ENCODE measurements at regions not wholly inside any gene's neighbourhood (a gene's known extent, or its start where the extent isn't known, plus 50 kb on each side); places are given as distances from the start of the nearest gene placed in this dataset.
A peak's percentile ranks its signal among the peaks of the same experiment; 100 is the strongest.

- Histone ChIP-seq H3K4me2 (ENCODE audit: insufficient read depth in 1 of 2, low read depth in 2 of 2, low read length in 2 of 2) (no peak overlapping the region), H4K8ac (ENCODE audit: extremely low read depth, insufficient read depth, low read length) (no peak overlapping the region), H3K14ac (ENCODE audit: insufficient read length) (no peak overlapping the region), H2BK20ac (ENCODE audit: low read length) (no peak overlapping the region), H4K5ac (ENCODE audit: insufficient read length, low read depth, low read length) (no peak overlapping the region), H3K36me3 (ENCODE audit: control insufficient read depth in 2 of 4, insufficient read depth in 4 of 4, low read length in 3 of 4) (no peaks in the 10 kb centered on the region), H3K79me2 (ENCODE audit: control insufficient read depth in 1 of 2, insufficient read depth in 2 of 2, low read length in 2 of 2) (no peaks in the 10 kb centered on the region), H3K23ac (ENCODE audit: insufficient read length) (no peak overlapping the region), H3K4ac (replicated peaks; ENCODE audit: insufficient read length, low read depth, low read length) (no peak overlapping the region), H2AFZ (ENCODE audit: low read length) (peak overlapping the region; percentile 66; the same call in 1 of the 2 replicates), H3K27ac (ENCODE audit: low read depth, low read length) (no peak overlapping the region), H2BK120ac (replicated peaks; ENCODE audit: low read depth, low read length) (no peak overlapping the region), H2BK12ac (ENCODE audit: low read depth, low read length) (no peak overlapping the region), H3K9me3 (ENCODE audit: insufficient read depth in 2 of 2, low read depth in 1 of 2, low read length in 1 of 2) (no peaks in the 10 kb centered on the region), H3K18ac (ENCODE audit: extremely low read depth, low read length) (no peak overlapping the region), H3K27me3 (replicated peaks in 1 of 4; ENCODE audit: control insufficient read depth in 3 of 4, extremely low read depth in 1 of 4, insufficient read depth in 3 of 4, low read length in 3 of 4) (no peaks in the 10 kb centered on the region), H3K56ac (replicated peaks; ENCODE audit: insufficient read length, low read depth, low read length) (no peak overlapping the region), H4K91ac (replicated peaks; ENCODE audit: insufficient read length, low read length) (no peak overlapping the region), H2AK5ac (ENCODE audit: low read depth, low read length) (no peak overlapping the region), H2BK5ac (ENCODE audit: low read depth, low read length) (no peak overlapping the region), H3K79me1 (ENCODE audit: low read depth, low read length) (no peaks in the 10 kb centered on the region), H4K20me1 (replicated peaks in 1 of 2; ENCODE audit: control insufficient read depth in 1 of 2, insufficient read depth in 2 of 2, low read length in 2 of 2) (no peaks in the 10 kb centered on the region), H3K23me2 (ENCODE audit: low read depth, low read length) (no peaks in the 10 kb centered on the region), H3K4me3 (ENCODE audit: extremely low read depth in 1 of 4, insufficient read depth in 2 of 4, low read depth in 3 of 4, low read length in 4 of 4) (no peak overlapping the region), H2BK15ac (ENCODE audit: low read length) (no peak overlapping the region), H3K4me1 (replicated peaks in 1 of 4; ENCODE audit: control insufficient read depth in 3 of 4, insufficient read depth in 4 of 4, low read length in 3 of 4) (no peaks in the 10 kb centered on the region), H3K9ac (replicated peaks in 1 of 4; ENCODE audit: extremely low read depth in 1 of 4, low read depth in 3 of 4, low read length in 3 of 4) (no peak overlapping the region)
- ChIA-PET CTCF (ENCODE audit: partially characterized antibody) (interaction anchor here (2.1 kb wide), 1 partner anchor 416 kb away, joined by 8 read pairs; no protein-coding TSS in a partner anchor), POLR2A (ENCODE audit: partially characterized antibody) (no interaction called here)
- DNase-seq (ENCODE audit: low read depth in 1 of 2, low spot score in 2 of 2), result no peak
- WGBS, 2 experiments (ENCODE audit: extremely low coverage in 1 of 2, insufficient coverage in 1 of 2, insufficient read length in 1 of 2, insufficient replicate concordance in 2 of 2, low coverage in 1 of 2, low lambda C conversion rate in 2 of 2, missing lambda C conversion rate in 1 of 2), result 81% methylated on average over 4 of the region's 4 CpGs; no CpG with 5 or more reads in 1 of the 2 experiments
- FAIRE-seq, result no peak
- TF ChIP-seq CBX5 (IDR thresholded peaks at IDR 0.05; ENCODE audit: low read depth, low read length) (no peak), KDM5A (IDR thresholded peaks at IDR 0.05; ENCODE audit: low read length) (no peak), POLR2AphosphoS5 (IDR thresholded peaks at IDR 0.05; ENCODE audit: low read depth, low read length) (no peak), CEBPB (IDR thresholded peaks at IDR 0.05; ENCODE audit: low read depth, low read length) (no peak), PHF8 (conservative IDR thresholded peaks at IDR 0.05; ENCODE audit: low read depth, low read length) (no peak), JUND (IDR thresholded peaks at IDR 0.05; ENCODE audit: low read length) (no peak), E2F6 (IDR thresholded peaks at IDR 0.05) (no peak), MAX (IDR thresholded peaks at IDR 0.05) (no peak), YY1 (IDR thresholded peaks at IDR 0.05; ENCODE audit: low read depth, low read length) (no peak), TBP (IDR thresholded peaks at IDR 0.05; ENCODE audit: low read depth, low read length) (no peak), TAF7 (optimal IDR thresholded peaks at IDR 0.05; ENCODE audit: borderline replicate concordance, low read depth, low read length) (no peak), CTCF (IDR thresholded peaks at IDR 0.05; ENCODE audit: control extremely low read depth in 1 of 3, insufficient read depth in 1 of 3, low read depth in 1 of 3, low read length in 3 of 3) (no peak)
These were observed 271.1 kb upstream of the SEMA3D start for GRCh38 chr7:85457911-85458310.

Data from H1 (cell line).